GM06990 (cell line): ENCODE measurements at regions not wholly inside any gene's neighbourhood (a gene's known extent, or its start where the extent isn't known, plus 50 kb on each side); places are given as distances from the start of the nearest gene placed in this dataset.

ENCODE experiments used
- DNase-seq: peaks from one replicate; pipeline ENCODE4 v3.0.0-alpha.2; 2011; ENCODE audit not compliant: insufficient read length; ENCODE audit errors: extremely low read depth
- H3K27me3 ChIP-seq: replicated peaks from 2 replicates; pipeline ENCODE4 v1.6.0; 2011; ENCODE audit warnings: low read length; ENCODE audit not compliant: control insufficient read depth, insufficient read depth
- H3K36me3 ChIP-seq: 2 replicates; pipeline ENCODE4 v1.5.1; 2011; ENCODE audit warnings: low read length; ENCODE audit not compliant: control insufficient read depth, insufficient read depth
- H3K4me3 ChIP-seq: replicated peaks from 2 replicates; pipeline ENCODE4 v1.5.1; 2011; ENCODE audit warnings: low read depth, mild to moderate bottlenecking, control low read depth, low read length
- TF ChIP-seq, protein P1 (sequence below): IDR thresholded peaks from 2 replicates; pipeline ENCODE4 v1.5.1; 2011; ENCODE audit warnings: low read length, control low read depth, mild to moderate bottlenecking, inconsistent platforms; ENCODE audit not compliant: insufficient read depth, poor library complexity, severe bottlenecking

DNA sequence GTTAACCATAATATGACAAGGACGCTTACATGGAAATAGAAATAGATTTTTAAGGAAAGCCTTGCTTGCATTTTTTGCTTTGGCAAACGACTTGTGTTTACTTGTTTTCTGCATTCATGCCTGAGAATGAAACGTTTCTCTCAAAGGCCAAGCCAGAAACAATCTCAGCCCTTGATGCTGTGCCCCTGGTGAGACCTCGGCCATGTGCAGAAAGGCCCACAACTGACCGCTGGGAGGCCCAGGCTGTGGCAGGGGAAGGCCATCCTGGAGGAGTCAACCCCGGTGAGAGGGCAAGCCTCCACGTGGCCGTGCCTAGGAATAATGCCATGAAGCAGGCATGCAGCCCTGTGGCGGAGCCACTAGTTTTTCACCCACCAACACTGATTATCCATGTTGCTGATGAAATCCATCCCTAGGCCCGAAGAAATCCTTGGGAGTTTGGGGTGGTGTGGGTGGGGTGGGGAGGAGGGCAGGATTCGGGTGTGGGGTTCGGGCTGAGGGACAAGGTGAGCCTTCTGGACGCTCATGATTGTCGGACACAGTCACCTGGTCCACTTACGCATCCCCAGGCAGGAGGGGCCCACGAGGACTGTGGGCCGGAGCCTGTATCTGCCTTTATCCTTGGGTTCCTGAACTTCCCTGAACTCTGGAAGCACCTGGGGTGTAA lies 107.6 kb upstream of the APCDD1 start:
- H3K36me3 ChIP-seq: no peaks in the 10 kb centered on the region
- DNase-seq: no peak
- TF ChIP-seq, protein P1, sequence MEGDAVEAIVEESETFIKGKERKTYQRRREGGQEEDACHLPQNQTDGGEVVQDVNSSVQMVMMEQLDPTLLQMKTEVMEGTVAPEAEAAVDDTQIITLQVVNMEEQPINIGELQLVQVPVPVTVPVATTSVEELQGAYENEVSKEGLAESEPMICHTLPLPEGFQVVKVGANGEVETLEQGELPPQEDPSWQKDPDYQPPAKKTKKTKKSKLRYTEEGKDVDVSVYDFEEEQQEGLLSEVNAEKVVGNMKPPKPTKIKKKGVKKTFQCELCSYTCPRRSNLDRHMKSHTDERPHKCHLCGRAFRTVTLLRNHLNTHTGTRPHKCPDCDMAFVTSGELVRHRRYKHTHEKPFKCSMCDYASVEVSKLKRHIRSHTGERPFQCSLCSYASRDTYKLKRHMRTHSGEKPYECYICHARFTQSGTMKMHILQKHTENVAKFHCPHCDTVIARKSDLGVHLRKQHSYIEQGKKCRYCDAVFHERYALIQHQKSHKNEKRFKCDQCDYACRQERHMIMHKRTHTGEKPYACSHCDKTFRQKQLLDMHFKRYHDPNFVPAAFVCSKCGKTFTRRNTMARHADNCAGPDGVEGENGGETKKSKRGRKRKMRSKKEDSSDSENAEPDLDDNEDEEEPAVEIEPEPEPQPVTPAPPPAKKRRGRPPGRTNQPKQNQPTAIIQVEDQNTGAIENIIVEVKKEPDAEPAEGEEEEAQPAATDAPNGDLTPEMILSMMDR: no peak
- H3K27me3 ChIP-seq: no peaks in the 10 kb centered on the region; the same call in 1 of the 2 replicates
- H3K4me3 ChIP-seq: no peak overlapping the region

DNA sequence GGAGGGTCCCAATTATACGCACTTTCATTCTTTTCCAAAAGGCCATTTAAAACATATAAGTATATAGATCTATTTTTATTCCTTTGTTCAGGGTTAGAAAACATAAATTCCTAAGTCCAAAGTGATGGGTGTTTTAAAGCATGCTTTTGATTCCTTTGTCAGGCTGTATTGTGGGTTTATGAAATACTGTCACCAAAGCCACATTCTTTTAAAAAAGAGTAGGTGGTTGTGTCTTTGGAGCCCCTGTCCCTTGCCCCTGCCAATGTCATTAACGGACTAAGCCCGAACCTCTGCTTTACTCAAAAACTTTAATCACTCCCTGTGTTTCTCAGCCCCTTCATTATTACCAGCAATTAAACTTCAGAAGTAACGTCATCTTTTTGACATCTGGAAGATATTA lies 104.9 kb upstream of the APCDD1 start:
- no peak for DNase-seq
- Histone ChIP-seq H3K36me3 (no peaks in the 10 kb centered on the region), H3K27me3 (no peaks in the 10 kb centered on the region), H3K4me3 (no peak overlapping the region)
- TF ChIP-seq, protein P1: no peak

DNA sequence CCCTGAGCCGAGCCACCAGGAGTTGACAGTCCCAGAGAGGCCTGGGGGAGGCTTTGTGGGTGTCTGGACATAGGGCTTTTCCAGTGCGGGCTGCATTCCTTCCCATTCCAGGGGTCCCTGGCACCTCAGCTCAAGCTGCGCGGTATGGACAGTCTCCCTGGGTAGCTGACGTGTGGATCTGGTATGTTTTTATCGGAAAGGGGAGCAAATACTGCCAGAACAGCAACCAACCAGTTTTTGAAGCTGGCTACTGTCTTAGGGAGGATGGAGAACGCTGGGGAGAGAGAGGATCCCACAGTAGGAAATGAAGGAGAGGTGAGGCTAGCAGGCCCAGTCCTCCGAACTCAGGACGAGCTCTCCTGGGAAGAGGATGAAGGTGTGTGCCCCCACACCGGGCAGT lies 103.8 kb upstream of the APCDD1 start:
- DNase-seq: no peak
- TF ChIP-seq, protein P1: no peak
- Histone ChIP-seq H3K36me3 (no peaks in the 10 kb centered on the region), H3K4me3 (no peak overlapping the region), H3K27me3 (no peaks in the 10 kb centered on the region)

- Histone ChIP-seq H3K4me3 (no peak overlapping the region), H3K27me3 (no peaks in the 10 kb centered on the region), H3K36me3 (no peaks in the 10 kb centered on the region)
- TF ChIP-seq, protein P1: no peak
- no peak for DNase-seq
These were observed 103.1 kb upstream of the APCDD1 start for GRCh38 chr18:10351219-10351818.

DNA sequence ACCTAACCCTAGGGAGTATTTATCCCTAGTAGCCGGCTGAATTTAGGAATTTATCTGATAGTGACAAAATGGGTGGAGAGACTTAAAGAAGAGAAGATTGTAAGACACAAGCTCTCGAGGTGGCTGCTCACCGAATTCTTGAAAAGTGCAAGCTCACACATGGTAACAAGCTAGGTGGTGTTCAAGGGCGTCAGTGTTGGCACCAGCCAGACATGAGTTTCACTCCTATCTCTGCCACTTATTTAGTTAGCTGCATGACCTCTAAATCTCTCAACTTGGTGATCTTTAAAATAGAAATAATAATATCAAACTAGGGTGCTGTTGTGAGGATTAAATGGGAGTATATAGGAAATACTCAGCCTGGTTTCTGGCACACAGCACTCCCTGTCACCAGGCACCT lies 102.6 kb upstream of the APCDD1 start:
- Histone ChIP-seq H3K4me3 (no peak overlapping the region), H3K27me3 (no peaks in the 10 kb centered on the region), H3K36me3 (no peaks in the 10 kb centered on the region)
- TF ChIP-seq, protein P1: no peak
- DNase-seq: no peak
